ENCODE measurements at regions not wholly inside any gene's neighbourhood (a gene's known extent, or its start where the extent isn't known, plus 50 kb on each side); places are given as distances from the start of the nearest gene placed in this dataset.
"Not testable (repeated sequence)": the region's sequence is repeated elsewhere in the genome, so short reads cannot be mapped to it uniquely, and the experiment has no call there.

DNA sequence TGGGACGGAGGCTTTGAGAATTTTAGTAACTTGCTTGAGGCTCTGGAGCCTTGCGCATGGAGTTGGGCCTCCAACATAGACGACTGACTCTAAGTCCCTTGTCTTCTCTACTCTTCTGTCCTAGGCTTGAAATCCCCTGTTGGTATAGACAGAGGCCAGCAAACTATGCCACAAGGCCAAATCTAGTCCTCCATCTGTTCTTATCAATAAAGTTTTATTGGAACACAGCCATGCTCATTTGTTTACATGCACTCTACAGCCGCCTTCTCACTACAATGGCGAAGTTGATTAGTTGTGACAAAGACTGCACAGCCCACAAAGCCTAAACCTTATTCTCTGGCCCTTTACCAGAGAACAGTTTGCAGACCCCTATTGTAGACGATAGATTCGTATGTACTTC lies 174.1 kb upstream of the ZFP64 start:
- DNase-seq, result no peak

DNA sequence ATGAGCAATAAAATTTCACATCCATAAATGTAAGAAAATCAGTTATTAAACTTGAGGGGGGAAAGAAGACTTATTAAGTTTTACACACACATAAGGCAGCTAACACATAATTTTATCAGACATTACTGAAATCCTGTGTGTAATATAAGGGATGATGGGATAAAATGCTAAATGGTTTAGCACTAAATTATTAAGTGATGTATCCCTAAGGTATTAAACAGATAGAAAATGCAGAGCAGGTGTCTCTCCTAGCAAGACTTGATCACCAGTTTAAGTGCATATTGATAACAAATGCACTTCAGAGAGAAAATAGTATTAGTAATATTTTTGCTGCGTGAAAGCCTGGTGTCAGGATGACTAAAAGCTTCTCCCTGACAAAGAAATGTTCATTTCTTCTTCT lies 172.8 kb upstream of the ZFP64 start:
- no peak for DNase-seq

DNA sequence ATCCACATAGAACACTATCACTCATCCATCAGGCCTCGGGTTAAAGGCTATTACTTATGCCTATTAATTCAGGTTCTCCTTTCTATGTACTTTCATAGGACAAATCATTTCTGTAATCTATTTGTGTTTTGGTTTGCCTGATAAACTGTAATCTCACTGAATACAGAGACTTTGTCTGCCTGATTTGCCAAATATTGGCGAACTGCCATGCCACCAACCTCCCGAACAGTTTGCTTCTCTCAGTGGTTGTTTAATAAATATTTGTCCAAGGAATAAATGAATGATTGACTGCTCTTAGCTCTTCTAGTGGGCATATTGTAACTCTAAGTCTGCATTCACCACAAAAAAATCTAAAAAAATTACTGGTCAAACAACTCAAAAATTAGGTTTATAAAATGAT lies 170.1 kb upstream of the ZFP64 start:
- no peak for DNase-seq

DNA sequence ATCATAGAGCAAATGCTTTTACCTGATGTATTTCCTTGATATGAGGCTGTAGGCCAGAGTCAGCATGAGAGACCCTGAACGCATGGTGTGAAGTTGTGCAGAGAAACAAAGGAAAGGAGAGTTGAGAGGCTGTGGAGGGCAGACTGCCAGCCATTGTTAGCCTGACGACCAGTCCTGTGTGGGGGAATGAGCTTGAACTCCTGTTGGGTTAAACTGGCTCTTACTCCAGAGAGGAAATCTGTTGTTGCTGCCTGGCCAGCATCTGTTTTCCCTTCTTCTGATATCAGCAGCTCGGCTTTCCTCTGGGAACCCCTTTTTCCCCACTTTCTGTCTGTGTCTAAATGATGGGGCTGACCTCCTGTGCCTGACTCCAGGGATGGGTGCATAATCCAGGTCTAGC lies 158.2 kb upstream of the ZFP64 start:
- DNase-seq, result no peak

DNA sequence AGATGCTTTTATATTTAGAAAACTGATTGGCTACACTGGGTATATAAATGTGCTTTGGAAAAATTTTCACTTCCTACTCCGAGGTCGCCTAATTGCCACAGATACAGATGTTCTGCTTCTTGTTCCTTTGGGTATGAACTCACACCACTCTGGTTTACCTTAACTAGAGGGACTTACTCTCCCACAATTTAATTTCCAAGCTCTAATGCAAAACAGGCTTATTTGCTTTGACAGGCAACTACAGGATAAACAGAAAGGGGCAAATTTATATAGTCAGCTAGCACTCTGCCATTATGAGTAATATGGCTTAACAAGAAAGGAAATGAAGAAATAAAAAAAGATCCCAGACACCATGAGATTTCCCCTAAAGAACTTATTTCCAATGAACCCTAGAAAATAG lies 156.9 kb upstream of the ZFP64 start:
- no peak for DNase-seq

DNA sequence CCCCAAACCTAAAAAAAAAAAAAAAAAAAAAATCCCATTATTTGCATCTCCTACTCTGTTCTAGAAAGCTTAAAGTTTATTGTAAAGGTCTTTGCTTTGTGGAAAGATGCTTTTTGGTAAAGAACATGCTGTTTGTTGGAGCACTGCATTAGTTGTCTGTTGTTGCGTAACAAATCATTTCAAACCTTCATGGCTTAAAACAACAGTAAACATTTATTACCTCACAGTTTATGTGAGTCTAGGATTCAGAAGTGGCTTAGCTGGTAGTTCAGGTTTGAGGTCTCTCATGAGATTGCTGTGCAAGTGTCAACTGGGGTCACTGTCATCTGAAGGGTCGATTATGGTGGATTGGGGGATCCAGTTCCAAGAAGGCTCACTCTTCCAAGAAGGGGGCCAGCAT lies 155.2 kb upstream of the ZFP64 start:
- no peak for DNase-seq

DNA sequence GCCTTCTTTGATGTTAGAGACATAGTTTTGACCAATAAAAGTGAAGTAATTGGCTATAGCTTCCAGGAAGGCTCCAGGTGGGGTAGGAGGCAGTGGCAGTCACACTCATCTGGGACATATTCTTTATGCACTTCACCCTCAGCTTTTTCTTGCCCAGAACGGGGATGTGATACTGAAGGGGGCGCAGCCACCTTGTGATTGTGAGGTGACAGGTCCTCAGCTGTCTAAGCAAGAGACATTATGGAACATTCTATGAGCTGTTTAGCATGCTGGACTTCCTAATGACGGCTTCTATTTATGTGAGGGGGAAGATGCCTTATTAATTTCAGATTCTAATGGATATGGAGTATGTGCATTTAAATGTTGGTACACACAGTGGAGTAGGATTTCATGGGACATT lies 151.3 kb upstream of the ZFP64 start:
- DNase-seq, result no peak

DNA sequence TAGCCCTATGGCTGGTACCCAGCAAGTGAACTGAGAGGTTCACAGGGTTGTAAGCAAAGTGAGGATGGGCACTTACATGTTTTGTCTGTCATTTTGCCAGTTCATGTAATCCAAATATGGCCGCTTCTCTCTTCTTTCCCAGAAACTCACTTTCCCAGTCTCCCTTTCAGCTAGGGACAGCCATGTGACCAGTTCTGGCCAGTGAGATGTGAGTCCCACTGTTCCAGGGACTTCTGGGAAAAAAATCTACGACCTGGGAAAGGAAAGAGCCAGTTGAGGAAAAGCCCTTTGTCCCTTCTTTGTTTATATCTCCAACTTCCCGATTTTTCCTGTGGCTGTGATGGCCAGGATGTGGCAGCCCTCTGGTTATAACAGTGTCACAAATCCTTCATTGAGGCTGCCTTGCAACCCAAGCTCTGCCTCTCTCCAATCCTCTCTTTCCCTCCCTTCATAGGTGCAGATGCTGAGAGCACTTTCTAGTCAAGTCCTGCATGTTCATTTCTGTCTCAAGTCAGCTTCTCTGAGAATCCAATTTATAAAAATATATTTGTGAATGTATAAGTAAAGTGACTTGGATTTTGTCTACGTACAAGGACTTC lies 148.6 kb upstream of the ZFP64 start:
- no peak for DNase-seq

DNA sequence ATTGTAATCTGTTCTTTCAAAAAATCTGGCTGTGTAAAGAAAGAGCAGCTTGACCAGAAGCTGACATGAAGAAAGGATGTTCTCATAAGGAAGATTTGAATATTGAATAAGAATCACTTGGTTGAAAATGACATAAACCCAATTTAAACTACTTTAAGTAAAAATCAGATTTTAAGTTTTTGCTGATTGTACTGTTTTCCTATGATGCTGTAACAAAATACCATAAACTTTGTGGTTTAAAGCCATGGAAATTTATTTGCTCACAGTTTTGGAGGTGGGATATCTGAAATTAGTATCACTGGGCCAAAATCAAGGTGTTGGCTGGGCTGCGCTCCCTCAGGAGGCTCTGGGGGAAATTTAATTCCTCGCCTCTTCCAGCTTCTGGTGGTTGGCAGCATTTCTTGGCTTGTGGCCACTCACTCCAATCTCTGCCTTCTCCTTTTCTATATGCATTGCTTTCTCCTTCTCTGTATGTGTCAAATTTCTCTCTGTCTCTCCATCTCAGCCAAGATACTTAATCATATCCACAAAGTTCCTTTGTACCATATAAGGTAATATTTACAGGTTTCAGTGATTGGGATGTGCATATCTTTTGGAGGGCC lies 141.2 kb upstream of the ZFP64 start:
- DNase-seq, result no peak

DNA sequence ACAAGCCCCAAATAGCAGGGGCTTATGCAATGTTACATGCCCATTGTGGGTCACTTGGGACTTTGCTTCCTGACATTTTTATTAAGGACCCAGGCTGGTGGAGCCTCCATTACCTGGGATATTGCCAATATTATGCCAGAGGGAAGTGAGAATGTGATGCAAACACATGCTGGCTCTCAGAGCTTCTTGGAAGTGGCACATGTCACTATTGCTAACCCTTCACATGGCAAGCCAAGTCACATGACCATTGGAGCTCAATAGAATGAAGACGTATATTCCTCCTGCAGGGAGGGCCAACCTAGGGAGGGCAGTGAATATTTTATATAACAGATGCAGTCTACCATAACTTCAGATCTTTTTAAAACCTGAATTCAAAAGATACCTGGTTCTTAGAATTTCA lies 140.7 kb upstream of the ZFP64 start:
- no peak for DNase-seq

DNA sequence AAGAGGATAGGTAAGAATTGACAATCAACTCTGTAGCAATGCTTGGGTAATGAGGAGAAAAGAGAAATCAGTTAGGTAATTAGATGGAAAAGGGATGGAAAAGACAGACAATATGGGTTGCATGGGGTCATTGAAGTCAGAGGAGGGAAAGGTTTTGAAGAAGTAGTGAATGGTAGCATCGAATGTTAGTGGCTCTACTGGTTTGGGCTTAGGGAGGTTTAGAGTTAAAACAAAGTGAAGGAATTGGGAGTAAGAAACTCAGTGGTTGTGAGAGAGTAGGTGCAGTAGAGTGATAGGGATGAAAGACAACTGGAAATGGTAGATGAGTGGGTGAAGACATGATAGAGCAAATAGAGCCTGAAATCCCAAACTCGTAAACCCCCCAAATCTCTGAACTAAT lies 140.1 kb upstream of the ZFP64 start:
- no peak for DNase-seq

DNA sequence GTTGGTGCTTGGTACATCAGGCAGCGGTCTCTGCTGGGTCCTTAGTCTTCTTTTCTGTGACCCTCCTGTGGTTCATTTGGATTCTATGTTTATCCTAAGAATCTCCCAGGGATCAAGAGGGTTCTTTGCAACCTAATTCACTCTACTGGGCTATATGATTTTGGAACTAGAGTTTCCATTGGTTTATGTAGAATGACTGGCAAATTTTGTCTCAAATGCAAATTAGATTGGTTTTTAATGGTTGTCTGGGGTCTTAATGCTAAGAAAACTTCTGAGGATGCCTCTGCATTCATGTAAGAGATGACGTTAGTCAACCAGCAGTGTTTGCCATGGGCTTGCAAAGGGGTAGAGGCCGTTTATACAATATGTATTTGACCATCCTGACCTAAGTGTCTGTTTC lies 129.8 kb upstream of the ZFP64 start:
- no peak for DNase-seq

DNA sequence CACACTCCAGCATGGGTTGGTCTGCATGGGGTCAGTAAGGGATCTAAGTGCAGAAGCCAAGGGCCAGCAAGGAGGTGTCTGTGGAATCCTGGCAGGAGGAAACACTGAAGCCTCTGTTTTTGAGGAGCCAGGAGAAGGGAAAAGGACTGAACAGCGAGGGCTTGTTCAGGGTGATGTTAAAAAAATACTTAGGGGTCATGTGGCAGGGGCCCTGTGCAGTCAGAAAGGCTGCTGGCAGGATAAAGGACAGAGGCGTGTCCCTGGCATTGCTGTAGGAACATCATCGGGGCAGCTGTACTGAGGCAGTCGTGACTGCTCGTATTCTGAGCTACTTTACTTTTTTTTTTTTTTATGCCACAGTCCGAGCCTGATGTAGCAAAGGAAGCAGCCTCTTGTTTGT lies 127.1 kb upstream of the ZFP64 start:
- DNase-seq, result no peak

DNA sequence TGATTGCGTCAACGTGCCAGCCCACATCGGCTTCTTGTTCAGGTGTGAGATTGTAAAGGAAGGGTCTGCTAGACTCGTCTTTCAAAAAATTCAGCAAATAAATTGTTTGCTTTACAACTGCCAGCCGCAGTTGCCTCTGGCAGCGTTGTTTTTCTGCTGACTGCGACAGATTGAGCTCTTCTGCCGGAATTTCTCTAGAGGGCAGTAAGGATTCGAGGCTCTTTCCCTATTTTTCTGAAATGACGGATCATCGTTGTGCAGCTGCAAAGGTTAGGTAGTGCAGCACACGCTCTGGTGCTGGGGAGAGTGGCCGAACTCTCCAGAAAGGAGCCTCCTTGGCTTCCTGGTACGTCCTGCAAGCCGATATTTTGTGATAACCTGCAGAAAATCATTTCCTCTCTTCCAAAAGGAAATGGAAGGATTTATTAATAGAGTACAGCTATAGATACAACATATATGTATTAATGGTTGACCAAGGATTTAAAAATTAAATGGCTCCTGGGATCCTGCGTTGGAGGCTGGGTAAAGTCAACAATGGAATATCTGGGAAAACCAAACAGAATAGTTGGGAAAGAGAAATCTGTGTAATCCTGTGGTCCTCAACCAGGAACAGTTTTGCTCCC lies 121.9 kb upstream of the ZFP64 start:
- DNase-seq, result no peak

DNA sequence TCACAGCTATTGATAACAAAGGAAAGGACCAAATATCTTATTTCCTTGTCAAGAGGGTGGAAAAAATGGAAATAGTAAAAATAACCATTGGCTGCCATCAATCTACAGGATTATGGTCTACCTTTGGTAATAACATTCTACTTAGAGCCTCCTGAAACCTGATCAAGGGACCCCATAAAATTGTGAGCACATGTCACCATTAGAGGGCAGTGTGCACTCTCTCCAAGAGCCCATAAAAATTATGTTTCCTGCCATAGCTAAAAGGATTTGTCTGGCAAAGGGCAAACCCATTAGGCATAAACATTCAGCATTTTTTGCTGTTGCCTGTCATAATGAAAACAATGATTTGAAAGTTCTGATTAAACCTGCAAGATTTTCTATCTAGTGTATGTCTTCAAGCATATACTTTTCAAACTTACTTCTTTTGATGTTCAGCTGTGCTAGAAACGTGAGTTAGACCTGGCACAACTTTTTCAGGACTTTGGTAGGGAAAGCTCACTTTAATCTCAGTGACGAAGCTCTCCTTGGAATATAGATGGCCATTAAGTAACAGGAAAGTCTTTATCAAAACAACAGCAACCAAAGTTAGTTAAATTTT lies 120.7 kb upstream of the ZFP64 start:
- no peak for DNase-seq

DNA sequence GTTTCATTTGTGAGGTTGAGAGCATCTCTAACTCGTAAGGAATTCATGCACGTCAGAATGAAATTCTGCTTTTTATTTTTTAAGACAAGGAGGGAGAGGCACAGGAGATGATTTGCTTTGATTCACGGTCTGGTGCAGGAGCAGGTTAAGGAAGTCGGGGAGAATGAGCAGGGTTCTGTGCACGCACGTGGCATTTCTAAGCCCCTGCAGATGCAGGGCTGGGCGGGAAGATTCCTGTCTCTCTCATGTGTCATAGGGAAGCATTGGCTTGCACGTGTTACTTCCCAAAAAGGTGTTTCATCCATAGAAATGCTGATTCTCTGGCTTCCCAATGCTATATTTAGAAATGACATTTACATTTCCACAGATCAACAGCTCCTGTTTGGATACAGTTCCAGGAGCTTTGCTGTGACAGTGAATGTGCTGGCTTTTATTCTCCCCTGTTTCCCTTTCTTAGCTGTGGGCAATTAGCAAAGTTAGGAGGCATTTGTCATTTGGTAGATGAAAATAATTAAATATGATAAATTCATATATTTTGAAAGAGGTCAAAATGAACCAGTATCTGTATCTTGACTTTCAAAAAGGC lies 119.7 kb upstream of the ZFP64 start:
- DNase-seq, result no peak

DNA sequence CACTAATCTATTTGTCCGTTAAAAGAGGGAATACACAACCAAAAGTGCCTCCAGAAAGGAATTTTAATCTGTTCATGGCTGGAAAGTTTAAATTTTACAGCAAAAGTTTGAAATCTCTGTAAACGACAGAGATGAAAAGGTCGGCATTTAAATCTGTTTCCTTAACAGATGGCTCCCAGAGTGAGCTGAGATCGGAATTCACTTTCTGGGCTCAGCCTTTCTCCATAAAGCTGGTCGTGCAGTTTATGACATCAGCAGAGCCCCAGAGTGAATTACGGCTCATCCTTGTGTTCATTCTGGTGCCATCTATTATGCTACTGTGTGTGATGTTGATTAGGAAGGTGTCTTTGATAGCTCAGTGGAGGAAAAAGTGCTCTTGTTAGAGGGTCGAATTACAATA lies 117.6 kb upstream of the ZFP64 start:
- DNase-seq, result no peak

DNA sequence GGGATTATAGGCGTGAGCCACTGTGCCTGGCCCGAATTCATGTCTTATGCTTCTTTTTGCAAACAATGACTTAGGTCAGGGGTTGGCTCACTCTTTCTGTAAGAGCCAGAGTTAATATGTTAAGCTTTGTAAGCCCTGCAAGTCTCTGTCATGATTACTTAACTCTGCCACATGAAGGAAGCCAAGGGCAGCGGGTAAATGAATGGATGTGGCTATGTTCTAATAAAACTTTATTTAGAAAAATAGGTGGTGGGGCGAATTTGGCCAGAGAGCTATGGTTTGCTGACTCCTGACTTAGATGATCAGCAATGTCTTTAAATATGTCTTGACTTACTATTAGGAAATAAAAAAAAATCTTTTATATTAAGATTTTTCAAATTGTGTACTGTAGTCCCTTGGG lies 114.9 kb upstream of the ZFP64 start:
- DNase-seq, result no peak

DNA sequence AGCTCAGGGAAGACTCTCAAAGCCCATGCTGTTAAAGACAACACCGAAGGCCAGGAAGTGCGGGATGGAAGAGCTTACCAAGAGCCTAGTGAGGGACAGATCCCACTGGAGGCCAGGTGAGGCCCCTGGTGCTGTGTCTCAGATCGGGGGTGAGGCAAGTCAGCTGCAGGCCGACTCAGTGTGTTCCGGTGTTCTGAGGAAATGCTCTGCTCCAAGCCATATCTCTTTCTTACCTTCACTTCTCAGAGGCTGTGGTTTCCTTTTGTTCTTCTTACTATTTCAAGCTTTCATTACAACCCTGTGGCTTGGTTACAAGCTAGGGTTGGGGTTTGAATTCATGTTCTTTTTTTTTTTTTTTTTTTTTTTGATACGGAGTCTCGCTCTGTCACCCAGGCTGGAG lies 114.3 kb upstream of the ZFP64 start:
- no peak for DNase-seq

DNA sequence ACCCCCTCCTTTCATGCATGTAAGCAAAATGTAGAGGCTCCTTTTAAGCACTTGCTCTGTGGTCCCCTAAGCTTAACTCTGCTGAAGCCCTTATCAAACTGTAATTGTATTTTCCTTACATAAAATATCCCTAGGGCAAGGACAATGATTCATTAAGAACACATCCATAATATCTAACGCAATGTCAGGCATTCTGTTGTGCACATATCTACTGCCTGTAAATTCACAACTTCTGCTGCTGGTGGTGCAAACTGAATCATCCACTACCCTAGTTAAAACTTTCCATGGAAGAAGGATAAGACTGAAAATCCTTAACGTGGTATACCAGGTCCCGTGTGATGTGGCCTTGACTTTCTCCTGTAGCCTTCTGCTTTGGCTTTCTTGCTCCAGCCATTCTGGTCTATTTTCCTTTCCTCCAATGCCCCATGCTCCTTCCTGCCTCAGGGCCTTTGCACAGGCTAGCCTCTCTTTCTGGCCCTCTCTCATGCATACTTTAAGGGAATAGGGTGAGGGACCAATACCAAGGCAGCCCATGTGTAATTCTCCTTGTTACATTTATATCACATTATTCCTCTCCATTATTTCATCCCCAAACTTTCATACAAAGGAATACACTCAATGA lies 113.6 kb upstream of the ZFP64 start:
- no peak for DNase-seq

DNA sequence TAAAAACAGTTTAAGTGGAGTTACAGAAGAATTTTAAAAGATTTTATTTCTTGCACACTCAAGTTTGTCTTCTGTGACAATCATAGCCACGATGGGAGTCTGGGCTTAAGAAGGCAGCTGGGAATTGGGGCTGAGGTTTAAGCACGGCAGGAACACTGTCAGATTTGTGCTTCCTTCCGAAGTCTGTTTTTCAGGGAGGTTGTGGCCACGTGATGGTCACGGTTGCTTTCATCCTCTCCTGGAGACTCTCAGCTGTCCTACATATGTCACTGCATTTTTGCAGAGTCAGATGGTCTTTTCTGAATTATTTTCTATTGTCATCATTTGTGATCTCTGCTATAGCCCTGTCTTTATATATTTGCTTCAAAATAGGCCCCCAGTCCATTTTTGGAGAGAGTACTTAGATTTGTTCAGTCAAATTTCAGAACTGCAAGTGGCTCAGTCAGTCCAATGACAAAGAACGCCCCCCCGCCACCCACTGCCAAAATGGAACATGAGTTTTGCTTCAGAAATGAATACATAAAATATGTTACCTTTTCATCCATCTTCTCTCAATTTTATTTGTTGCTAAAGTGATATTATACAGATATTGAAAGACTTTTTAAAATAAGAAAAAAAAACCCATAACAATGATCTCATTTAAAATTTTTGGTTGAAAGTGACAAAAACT lies 111.8 kb upstream of the ZFP64 start:
- no peak for DNase-seq

DNA sequence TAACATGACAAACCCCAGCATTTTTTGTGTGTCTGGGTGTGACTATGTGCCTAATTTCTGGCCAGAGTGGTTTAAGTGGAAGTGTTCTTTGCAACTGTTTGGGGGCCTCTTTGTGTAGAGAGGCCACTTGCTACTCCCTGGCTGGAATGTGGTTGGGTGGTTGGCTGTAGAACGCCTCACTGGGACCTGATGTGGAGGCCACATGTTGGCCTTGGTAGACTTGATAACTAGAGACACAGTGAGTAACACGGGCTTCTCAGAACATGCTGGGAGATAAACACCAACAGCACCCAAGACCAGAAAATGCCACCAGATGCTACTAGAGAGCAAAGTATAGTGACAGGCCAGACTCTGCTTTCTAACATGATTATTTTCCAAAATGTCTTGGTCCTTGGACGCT lies 111.2 kb upstream of the ZFP64 start:
- DNase-seq, result no peak

DNA sequence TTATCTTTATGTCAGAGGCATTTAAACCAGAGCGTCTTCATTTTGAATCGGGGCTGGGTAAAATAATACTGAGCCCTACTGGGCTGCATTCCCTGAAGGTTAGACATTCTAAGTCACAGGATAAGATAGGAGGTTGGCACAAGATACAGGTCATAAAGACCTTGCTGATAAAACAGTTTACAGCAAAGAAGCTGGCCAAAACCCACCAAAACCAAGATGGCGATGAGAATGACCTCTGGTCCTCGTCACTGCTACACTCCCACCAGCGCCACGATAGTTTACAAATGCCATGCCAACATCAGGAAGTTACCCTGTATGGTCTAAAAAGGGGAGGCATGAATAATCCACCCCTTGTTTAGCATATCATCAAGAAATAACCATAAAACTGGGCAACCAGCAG lies 110.5 kb upstream of the ZFP64 start:
- not testable (repeated sequence) for DNase-seq

All from GOT3 (cell line).